ENCODE measurements at regions not wholly inside any gene's neighbourhood (a gene's known extent, or its start where the extent isn't known, plus 50 kb on each side); places are given as distances from the start of the nearest gene placed in this dataset.

GRCh38 chr10:9274206-9274755 lies 1219.8 kb downstream of the GATA3 start:
- ChIA-PET POLR2A (no interaction called here), CTCF (interaction anchor here (1.1 kb wide), 1 partner anchor 17 kb away, joined by 4 read pairs; no protein-coding TSS in a partner anchor)
- TF ChIP-seq, protein P1, sequence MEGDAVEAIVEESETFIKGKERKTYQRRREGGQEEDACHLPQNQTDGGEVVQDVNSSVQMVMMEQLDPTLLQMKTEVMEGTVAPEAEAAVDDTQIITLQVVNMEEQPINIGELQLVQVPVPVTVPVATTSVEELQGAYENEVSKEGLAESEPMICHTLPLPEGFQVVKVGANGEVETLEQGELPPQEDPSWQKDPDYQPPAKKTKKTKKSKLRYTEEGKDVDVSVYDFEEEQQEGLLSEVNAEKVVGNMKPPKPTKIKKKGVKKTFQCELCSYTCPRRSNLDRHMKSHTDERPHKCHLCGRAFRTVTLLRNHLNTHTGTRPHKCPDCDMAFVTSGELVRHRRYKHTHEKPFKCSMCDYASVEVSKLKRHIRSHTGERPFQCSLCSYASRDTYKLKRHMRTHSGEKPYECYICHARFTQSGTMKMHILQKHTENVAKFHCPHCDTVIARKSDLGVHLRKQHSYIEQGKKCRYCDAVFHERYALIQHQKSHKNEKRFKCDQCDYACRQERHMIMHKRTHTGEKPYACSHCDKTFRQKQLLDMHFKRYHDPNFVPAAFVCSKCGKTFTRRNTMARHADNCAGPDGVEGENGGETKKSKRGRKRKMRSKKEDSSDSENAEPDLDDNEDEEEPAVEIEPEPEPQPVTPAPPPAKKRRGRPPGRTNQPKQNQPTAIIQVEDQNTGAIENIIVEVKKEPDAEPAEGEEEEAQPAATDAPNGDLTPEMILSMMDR (IDR thresholded peaks at IDR 0.05; ENCODE audit: control extremely low read depth, extremely low read depth, low read depth, missing control alignments): no peak
- DNase-seq (ENCODE audit: extremely low spot score): no peak

- TF ChIP-seq, protein P1 (IDR thresholded peaks at IDR 0.05; ENCODE audit: control extremely low read depth, extremely low read depth, low read depth, missing control alignments): no peak
- no peak for DNase-seq (ENCODE audit: extremely low spot score)
- CTCF ChIA-PET: no interaction called here
- POLR2A ChIA-PET: no interaction called here
Observed at GRCh38 chr10:9275861-9276260, 1221.4 kb downstream of the GATA3 start.

- ChIA-PET POLR2A (no interaction called here), CTCF (no interaction called here)
- TF ChIP-seq, protein P1 (IDR thresholded peaks at IDR 0.05; ENCODE audit: control extremely low read depth, extremely low read depth, low read depth, missing control alignments): no peak
- no peak for DNase-seq (ENCODE audit: extremely low spot score)
Observed at GRCh38 chr10:9285690-9286089, 1231.2 kb downstream of the GATA3 start.

GRCh38 chr10:9289811-9290210 lies 1235.3 kb downstream of the GATA3 start:
- DNase-seq (ENCODE audit: extremely low spot score): no peak
- TF ChIP-seq, protein P1 (IDR thresholded peaks at IDR 0.05; ENCODE audit: control extremely low read depth, extremely low read depth, low read depth, missing control alignments): no peak
- ChIA-PET POLR2A (no interaction called here), CTCF (no interaction called here)

DNA sequence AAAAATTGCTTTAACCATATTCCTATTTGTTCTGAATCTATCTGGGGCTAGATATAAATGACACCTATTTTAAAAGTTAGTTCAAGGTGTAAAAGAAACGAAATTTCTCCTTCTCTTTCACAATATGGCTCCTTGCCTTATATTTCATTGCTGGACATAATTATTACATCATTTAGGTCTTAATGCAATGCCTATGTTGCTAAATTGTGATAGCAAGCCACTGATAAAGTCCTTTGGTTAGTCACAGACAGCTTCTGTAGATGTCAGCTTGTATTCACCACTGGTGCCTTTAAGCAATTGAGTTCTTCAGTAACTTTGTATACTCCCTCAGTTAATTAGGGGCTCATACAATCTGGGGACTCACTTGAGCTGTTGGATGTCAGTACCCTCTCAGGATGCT lies 1236.6 kb downstream of the GATA3 start:
- CTCF ChIA-PET: no interaction called here
- TF ChIP-seq, protein P1 (IDR thresholded peaks at IDR 0.05; ENCODE audit: control extremely low read depth, extremely low read depth, low read depth, missing control alignments): no peak

DNA sequence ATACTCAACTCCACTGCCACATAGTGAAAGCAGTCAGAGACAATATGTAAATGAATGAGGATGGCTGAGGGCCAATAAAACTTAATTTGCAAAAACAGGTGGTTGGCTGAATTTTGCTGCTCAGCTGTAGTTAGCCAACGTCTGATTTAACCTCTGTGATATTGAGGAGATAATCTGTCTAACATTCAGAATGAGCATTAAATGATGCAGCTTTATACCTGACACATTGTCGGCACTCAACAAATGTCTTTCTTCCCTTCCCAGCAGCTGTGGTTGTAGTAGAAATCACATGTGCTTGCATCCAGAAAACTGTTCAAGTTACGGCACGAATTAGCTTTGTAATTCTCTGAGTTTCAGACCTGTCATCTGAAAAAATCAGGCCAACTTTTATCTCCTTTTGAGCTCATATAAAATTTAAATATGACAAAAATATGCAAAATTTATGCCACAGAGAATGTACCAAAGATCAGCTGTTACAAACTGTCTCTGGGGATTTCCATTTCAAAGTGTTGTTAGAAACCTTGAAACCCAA lies 1239.7 kb downstream of the GATA3 start:
- TF ChIP-seq, protein P1 (IDR thresholded peaks at IDR 0.05; ENCODE audit: control extremely low read depth, extremely low read depth, low read depth, missing control alignments): no peak
- ChIA-PET POLR2A (no interaction called here), CTCF (no interaction called here)
- DNase-seq (ENCODE audit: extremely low spot score): no peak

More for the DNA sequence above, 1236.6 kb downstream of the GATA3 start:
- no peak for DNase-seq (ENCODE audit: extremely low spot score)
- POLR2A ChIA-PET: no interaction called here
